Spinal cord (tissue), 9 donors: ENCODE measurements at regions not wholly inside any gene's neighbourhood (a gene's known extent, or its start where the extent isn't known, plus 50 kb on each side); places are given as distances from the start of the nearest gene placed in this dataset.

Source experiments
- DNase-seq, 6 donors: peaks; one replicate each; pipeline versions ENCODE4 v3.0.0 to v3.0.0-alpha.2; 2013 to 2015; ENCODE audit warnings: low spot score in 6 of 6, low read depth in 4 of 6
- H3K27ac ChIP-seq: one replicate; pipeline ENCODE4 v1.5.1; 2013; ENCODE audit warnings: low read depth, low read length, control low read depth
- H3K27me3 ChIP-seq: one replicate; pipeline ENCODE4 v1.6.1; 2013; ENCODE audit warnings: low read length; ENCODE audit not compliant: control insufficient read depth, insufficient read depth
- H3K36me3 ChIP-seq: one replicate; pipeline ENCODE4 v1.6.1; 2013; ENCODE audit warnings: low read length; ENCODE audit not compliant: control insufficient read depth, insufficient read depth
- H3K4me1 ChIP-seq: one replicate; pipeline ENCODE4 v1.6.1; 2013; ENCODE audit warnings: low read length; ENCODE audit not compliant: control insufficient read depth, insufficient read depth
- H3K4me3 ChIP-seq: one replicate; pipeline ENCODE4 v1.5.1; 2013; ENCODE audit warnings: low read depth, low read length, control low read depth
- H3K9me3 ChIP-seq: one replicate; pipeline ENCODE4 v1.6.1; 2013; ENCODE audit warnings: low read length; ENCODE audit not compliant: control insufficient read depth, insufficient read depth
- WGBS: methylation state at CpG from one replicate; pipeline ENCODE4 v1.1.5; 2013; ENCODE audit warnings: missing lambda C conversion rate; ENCODE audit not compliant: insufficient coverage; 5-methylcytosine and 5-hydroxymethylcytosine counted together
- donor health status: healthy.

DNA sequence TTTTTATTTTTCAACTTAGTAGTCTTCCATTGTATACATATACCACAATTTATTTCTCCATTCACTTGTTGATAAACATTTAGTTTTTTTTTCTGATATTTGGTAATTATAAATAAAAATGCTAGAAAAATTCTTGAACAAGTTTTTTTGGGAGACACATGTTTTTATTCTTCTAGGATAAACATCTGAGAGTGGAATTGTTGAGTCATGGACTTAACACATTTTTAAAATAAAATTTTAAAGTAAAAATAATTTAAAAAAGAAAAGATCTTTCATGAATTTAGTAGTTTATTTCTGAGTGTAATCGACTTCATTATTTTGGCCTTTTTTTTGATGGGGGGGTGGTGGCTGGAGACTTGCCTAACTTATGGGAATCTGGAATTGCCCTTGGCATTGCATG is 391.1 kb downstream of the KCNJ2 start:
- Histone ChIP-seq H3K36me3 (no peaks in the 10 kb centered on the region), H3K27ac (no peak overlapping the region), H3K4me3 (no peak overlapping the region), H3K27me3 (no peaks in the 10 kb centered on the region), H3K4me1 (no peaks in the 10 kb centered on the region), H3K9me3 (no peaks in the 10 kb centered on the region)
- 100% methylated on average over 1 of the region's 1 CpG for WGBS
- no peak for DNase-seq

DNA sequence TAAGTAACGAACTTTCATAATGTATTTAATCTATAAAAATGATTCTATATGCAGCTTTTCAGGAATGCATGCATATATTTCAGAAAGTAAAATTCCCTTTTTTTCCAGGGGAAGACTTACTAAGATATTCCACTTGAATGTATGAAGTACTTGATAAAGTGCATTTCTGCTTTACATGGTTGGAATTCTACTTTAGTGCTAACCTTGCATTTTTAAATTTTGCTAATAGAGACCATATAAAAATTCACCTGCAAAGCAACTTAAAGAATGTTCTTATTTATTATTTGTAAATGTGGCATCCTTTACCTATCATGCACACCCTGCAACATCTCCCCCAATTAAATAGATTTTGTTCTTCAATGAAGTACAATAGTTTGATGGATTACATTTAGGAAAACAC is 392.8 kb downstream of the KCNJ2 start:
- Histone ChIP-seq H3K27me3 (no peaks in the 10 kb centered on the region), H3K27ac (no peak overlapping the region), H3K9me3 (no peaks in the 10 kb centered on the region), H3K4me3 (no peak overlapping the region), H3K4me1 (no peaks in the 10 kb centered on the region), H3K36me3 (no peaks in the 10 kb centered on the region)
- no CpG with 5 or more reads among the region's 1 CpG for WGBS
- no peak for DNase-seq

DNA sequence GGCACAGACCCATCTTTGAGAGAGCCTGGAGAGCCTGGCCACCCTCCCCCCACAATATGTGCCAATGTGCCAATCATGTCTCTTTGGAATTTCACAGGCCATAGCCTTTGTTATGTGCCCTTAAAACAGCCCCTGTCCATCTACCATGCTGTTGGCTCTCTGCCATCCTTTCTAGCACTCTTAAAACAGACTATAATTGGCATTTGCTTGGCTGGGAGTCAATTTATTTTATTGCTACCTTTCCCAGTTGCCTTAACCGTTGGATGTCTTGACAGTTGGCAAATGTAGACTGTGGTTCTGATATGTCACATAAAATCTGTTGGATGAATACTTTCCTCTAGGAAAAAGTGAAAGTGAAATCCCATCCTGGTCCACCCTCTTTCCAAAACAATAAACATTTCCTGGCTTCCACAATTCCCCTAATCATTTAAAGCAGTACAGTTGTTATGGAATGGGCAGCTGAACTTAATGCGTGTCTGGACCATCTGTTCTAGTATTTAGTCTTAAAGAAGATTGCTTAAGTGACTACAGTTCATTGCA is 394.0 kb downstream of the KCNJ2 start:
- no peaks in the 10 kb centered on the region for H3K27me3 ChIP-seq
- H3K4me3 ChIP-seq, result no peak overlapping the region
- H3K36me3 ChIP-seq, result no peaks in the 10 kb centered on the region
- no peaks in the 10 kb centered on the region for H3K4me1 ChIP-seq
- DNase-seq, result peak in 4 of 6 donors; percentile 10 to 85 (median 46)
- H3K9me3 ChIP-seq, result no peaks in the 10 kb centered on the region
- WGBS, result no CpG with 5 or more reads among the region's 2 CpGs
- no peak overlapping the region for H3K27ac ChIP-seq

DNA sequence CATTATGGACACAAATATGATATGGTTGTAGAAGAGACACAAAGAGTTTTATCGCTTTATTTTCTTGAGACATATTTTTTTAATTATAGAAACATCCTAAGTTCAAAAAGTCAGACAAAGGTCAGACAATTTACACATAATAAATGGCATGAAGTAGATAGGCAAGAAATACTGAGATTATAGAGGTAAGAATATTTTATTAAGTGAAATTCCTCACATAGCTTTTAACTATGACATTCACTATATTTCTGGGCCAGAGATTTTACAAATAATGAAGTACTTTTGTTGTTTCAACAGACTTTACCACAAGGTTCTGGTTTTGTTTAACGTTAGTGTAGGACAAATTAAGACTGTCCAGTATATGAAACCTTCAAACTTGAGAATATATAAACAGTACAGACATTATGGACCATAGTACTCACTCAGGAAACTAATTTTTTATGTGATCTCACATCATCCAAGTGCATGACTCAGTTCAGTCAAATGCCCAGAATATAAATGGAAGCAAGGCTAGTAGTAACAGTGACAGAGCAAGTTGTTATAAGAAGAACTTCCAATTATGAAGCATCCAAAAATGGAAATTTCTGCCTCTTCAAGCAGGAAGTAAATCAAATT is 394.8 kb downstream of the KCNJ2 start:
- no peaks in the 10 kb centered on the region for H3K9me3 ChIP-seq
- H3K27me3 ChIP-seq, result no peaks in the 10 kb centered on the region
- no peaks in the 10 kb centered on the region for H3K36me3 ChIP-seq
- no peaks in the 10 kb centered on the region for H3K4me1 ChIP-seq
- no peak for DNase-seq
- no peak overlapping the region for H3K27ac ChIP-seq
- WGBS, result no CpG with 5 or more reads among the region's 2 CpGs
- no peak overlapping the region for H3K4me3 ChIP-seq

DNA sequence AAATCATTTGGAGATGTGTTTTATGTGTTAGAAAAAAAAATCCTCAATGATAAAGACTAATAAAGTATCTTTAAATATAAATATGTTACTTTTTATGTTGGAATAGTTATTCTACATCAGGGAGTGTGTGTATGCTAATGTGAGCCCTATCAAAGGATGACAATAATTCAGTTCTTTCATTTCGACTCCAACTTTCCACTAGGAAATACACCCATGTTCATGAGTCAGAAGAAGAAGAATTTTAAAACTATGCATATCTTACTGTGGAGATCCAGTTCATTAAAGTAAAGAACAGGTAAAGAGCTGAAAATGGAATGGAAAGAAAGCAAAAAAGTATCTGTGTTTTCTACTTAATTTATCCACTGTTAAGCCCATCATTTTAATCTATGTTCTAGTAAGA is 399.8 kb downstream of the KCNJ2 start:
- Histone ChIP-seq H3K36me3 (no peaks in the 10 kb centered on the region), H3K4me3 (no peak overlapping the region), H3K27ac (no peak overlapping the region), H3K27me3 (no peaks in the 10 kb centered on the region), H3K4me1 (no peaks in the 10 kb centered on the region), H3K9me3 (no peaks in the 10 kb centered on the region)
- DNase-seq, result no peak
- WGBS, result no CpG with 5 or more reads among the region's 1 CpG

DNA sequence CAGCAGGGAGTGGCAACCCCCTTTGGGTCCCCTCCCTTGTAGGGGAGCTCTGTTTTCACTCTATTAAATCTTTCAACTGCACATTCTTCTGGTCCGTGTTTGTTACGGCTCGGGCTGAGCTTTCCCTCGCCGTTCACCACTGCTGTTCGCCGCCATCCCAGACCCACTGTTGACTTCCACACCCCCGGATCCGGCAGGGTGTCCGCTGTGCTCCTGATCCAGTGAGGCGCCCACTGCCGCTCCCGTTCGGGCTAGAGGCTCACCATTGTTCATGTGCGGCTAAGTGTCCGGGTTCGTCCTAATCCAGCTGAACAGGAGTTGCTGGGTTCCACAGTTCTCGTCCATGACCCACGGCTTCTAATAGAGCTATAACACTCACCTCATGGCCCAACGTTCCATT is 408.1 kb downstream of the KCNJ2 start:
- DNase-seq, result no peak
- no peak overlapping the region for H3K27ac ChIP-seq
- no peaks in the 10 kb centered on the region for H3K27me3 ChIP-seq
- no peak overlapping the region for H3K4me3 ChIP-seq
- 95% methylated on average over 20 of the region's 20 CpGs for WGBS
- no peaks in the 10 kb centered on the region for H3K4me1 ChIP-seq
- H3K9me3 ChIP-seq, result no peaks in the 10 kb centered on the region
- H3K36me3 ChIP-seq, result no peaks in the 10 kb centered on the region

DNA sequence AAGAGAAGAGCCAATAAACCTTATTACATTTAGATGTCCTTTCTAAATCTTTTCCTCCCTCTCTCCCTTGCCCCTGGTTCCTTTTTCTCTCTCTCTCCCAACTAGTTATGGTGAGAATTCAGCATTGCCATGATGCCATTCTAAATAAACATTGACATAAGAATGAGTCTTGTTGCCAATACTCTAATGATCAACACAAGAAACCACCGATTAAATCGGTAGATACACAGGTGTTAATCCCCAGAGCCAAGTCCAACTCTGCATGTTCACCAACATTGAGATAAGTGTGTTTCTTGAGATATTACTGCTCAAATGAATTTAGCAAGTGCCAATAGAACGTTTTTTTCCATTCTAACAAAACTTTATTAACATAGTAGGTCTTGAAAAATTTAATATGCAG is 412.1 kb downstream of the KCNJ2 start:
- Histone ChIP-seq H3K9me3 (no peaks in the 10 kb centered on the region), H3K27ac (no peak overlapping the region), H3K4me1 (no peaks in the 10 kb centered on the region), H3K36me3 (no peaks in the 10 kb centered on the region), H3K4me3 (no peak overlapping the region), H3K27me3 (no peaks in the 10 kb centered on the region)
- no peak for DNase-seq
- no CpG with 5 or more reads among the region's 3 CpGs for WGBS

DNA sequence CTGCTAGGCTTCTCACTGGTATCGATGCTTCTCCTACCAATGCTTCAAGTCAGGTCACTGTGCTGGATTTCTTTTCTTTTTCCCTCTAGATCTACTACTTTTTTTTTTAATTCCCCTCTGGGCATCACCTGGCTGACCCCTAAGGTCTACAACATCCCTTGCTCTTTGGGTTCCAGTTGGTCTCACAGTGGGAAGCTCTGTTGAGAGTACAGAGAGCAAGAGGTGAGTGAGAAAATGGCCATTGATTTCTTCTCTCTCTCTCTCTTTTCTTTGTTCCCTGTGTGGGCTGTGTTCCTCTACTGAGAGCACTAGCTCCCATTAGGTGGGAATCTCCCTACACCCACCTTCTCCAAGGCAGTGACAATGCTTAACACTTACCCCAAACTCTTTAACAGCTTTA is 413.4 kb downstream of the KCNJ2 start:
- H3K36me3 ChIP-seq, result no peaks in the 10 kb centered on the region
- no peaks in the 10 kb centered on the region for H3K27me3 ChIP-seq
- no CpG with 5 or more reads among the region's 1 CpG for WGBS
- no peaks in the 10 kb centered on the region for H3K4me1 ChIP-seq
- no peak for DNase-seq
- no peak overlapping the region for H3K4me3 ChIP-seq
- no peaks in the 10 kb centered on the region for H3K9me3 ChIP-seq
- H3K27ac ChIP-seq, result no peak overlapping the region

DNA sequence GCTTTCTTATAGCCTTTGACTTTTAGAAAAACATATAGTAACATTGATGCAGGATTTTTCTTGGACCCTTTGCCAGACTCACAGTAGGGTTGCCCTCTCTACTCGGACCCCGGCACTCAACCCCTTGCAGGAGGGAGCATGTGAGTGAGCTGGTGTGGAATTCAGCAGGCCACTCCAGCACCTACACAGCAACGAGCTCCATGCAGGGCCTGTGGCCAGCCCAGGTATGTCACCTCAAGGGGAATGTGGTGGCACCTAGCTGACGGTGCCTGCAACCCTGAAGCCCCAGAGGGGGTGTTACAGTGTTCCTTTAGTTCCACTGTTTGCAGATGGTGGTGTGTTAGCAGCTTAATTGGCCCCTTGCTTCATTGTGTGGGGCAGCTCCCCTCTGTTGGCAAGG is 414.9 kb downstream of the KCNJ2 start:
- WGBS, result 100% methylated on average over 3 of the region's 4 CpGs

DNA sequence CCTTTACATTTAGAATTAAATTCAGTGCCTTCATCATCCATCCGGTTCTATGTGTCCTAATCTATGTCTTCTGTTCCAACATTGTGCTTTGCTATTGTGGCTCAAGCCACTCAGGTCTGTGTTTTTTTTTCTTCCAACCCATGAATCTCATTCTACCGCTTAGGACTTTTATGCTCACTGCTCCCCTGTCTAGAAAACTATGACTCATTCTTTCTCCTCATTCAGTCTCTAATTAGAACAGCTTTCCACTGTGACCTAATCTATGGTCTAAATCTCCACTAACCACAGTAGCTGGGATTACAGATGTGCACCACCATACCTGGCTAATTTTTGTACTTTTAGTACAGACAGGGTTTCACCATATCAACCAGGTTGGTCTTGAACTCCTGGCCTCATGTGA is 418.7 kb downstream of the KCNJ2 start:
- 83% methylated on average over 2 of the region's 2 CpGs for WGBS
- Histone ChIP-seq H3K4me1 (no peaks in the 10 kb centered on the region), H3K27me3 (no peaks in the 10 kb centered on the region), H3K36me3 (no peaks in the 10 kb centered on the region), H3K27ac (no peak overlapping the region), H3K4me3 (no peak overlapping the region), H3K9me3 (no peaks in the 10 kb centered on the region)
- no peak for DNase-seq

More for the DNA sequence above, 414.9 kb downstream of the KCNJ2 start:
- Histone ChIP-seq H3K27me3 (no peaks in the 10 kb centered on the region), H3K4me1 (no peaks in the 10 kb centered on the region), H3K36me3 (no peaks in the 10 kb centered on the region), H3K27ac (no peak overlapping the region), H3K9me3 (no peaks in the 10 kb centered on the region), H3K4me3 (no peak overlapping the region)
- no peak for DNase-seq
